ENCODE measurements at regions not wholly inside any gene's neighbourhood (a gene's known extent, or its start where the extent isn't known, plus 50 kb on each side); places are given as distances from the start of the nearest gene placed in this dataset.

DNA sequence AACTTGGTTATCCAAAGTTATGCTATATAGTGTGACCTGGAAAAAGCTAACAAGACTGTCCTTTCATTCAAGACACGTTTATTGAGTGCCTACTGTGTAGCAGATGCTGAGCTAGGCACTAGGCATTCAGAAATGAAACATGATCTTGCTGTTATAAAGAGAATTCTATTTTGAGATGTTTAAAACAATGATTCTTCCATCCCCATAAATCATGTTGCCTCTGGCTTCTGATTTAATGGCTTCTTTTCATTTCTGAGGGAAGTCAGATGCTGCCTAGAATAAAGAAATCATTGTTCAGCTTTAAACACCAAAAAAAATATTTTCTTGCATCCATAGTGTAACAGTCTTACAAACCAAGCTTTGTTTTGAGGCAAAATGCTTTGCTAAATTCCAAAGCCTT is 620.9 kb upstream of the UBE2E2 start:
- TF ChIP-seq, protein P1, sequence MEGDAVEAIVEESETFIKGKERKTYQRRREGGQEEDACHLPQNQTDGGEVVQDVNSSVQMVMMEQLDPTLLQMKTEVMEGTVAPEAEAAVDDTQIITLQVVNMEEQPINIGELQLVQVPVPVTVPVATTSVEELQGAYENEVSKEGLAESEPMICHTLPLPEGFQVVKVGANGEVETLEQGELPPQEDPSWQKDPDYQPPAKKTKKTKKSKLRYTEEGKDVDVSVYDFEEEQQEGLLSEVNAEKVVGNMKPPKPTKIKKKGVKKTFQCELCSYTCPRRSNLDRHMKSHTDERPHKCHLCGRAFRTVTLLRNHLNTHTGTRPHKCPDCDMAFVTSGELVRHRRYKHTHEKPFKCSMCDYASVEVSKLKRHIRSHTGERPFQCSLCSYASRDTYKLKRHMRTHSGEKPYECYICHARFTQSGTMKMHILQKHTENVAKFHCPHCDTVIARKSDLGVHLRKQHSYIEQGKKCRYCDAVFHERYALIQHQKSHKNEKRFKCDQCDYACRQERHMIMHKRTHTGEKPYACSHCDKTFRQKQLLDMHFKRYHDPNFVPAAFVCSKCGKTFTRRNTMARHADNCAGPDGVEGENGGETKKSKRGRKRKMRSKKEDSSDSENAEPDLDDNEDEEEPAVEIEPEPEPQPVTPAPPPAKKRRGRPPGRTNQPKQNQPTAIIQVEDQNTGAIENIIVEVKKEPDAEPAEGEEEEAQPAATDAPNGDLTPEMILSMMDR (IDR thresholded peaks at IDR 0.05), result no peak
- TF ChIP-seq POLR2A (IDR thresholded peaks at IDR 0.05) (no peak), POLR2AphosphoS5 (IDR thresholded peaks at IDR 0.05) (no peak)
